ENCODE measurements at regions not wholly inside any gene's neighbourhood (a gene's known extent, or its start where the extent isn't known, plus 50 kb on each side); places are given as distances from the start of the nearest gene placed in this dataset.

DNA sequence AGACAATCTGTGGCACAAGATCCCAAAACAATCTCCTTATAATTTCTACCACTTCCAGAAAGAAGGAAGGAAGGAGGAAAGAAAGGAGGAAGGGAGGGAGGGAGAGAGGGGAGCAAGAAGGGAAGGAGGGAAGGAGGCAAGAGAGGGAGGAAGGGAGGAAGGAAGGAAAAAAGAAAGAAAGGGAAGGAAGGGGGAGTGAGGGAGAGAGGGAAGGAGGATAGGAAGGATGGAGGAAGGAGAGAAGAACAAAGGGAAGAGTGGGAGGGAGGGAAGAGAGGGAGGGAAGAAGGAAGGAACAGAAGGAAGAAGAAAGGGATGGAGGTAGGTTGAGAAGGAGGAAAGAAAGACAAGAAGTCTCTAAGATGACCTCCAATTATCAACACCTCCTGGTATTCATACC lies 185.5 kb upstream of the NFE2L3 start:
- TF ChIP-seq, protein P1, sequence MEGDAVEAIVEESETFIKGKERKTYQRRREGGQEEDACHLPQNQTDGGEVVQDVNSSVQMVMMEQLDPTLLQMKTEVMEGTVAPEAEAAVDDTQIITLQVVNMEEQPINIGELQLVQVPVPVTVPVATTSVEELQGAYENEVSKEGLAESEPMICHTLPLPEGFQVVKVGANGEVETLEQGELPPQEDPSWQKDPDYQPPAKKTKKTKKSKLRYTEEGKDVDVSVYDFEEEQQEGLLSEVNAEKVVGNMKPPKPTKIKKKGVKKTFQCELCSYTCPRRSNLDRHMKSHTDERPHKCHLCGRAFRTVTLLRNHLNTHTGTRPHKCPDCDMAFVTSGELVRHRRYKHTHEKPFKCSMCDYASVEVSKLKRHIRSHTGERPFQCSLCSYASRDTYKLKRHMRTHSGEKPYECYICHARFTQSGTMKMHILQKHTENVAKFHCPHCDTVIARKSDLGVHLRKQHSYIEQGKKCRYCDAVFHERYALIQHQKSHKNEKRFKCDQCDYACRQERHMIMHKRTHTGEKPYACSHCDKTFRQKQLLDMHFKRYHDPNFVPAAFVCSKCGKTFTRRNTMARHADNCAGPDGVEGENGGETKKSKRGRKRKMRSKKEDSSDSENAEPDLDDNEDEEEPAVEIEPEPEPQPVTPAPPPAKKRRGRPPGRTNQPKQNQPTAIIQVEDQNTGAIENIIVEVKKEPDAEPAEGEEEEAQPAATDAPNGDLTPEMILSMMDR (IDR thresholded peaks at IDR 0.05): no peak
- no peak for TF ChIP-seq POLR2A (IDR thresholded peaks at IDR 0.05)

All from Peyer's patch (tissue), 4 donors.